NT2/D1 (cell line): ENCODE measurements at regions not wholly inside any gene's neighbourhood (a gene's known extent, or its start where the extent isn't known, plus 50 kb on each side); places are given as distances from the start of the nearest gene placed in this dataset.

Source experiments
- DNase-seq: peaks from one replicate; pipeline ENCODE4 v3.0.0-alpha.2; 2011; ENCODE audit warnings: low read depth, low spot score
- H3K27me3 ChIP-seq: 2 replicates; pipeline ENCODE4 v1.6.0; 2011; ENCODE audit warnings: mild to moderate bottlenecking; ENCODE audit not compliant: insufficient read length, insufficient read depth
- H3K36me3 ChIP-seq: 2 replicates; pipeline ENCODE4 v1.6.1; 2011; ENCODE audit warnings: mild to moderate bottlenecking, low read length, mixed read lengths; ENCODE audit not compliant: insufficient read depth, insufficient read length
- H3K4me1 ChIP-seq: 2 replicates; pipeline ENCODE4 v1.5.1; 2011; ENCODE audit not compliant: insufficient read depth, insufficient read length
- H3K4me3 ChIP-seq: 2 replicates; pipeline ENCODE4 v1.5.1; 2011; ENCODE audit warnings: low read depth; ENCODE audit not compliant: insufficient read length
- H3K9ac ChIP-seq: 2 replicates; pipeline ENCODE4 v1.6.0; 2011; ENCODE audit warnings: low read depth; ENCODE audit not compliant: insufficient read length
- H3K9me3 ChIP-seq: 2 replicates; pipeline ENCODE4 v1.5.1; 2011; ENCODE audit warnings: mild to moderate bottlenecking, low read length; ENCODE audit not compliant: insufficient read depth
- SUZ12 ChIP-seq: IDR thresholded peaks from 2 replicates; pipeline ENCODE4 v1.6.1; 2011; ENCODE audit not compliant: insufficient read length, insufficient read depth; ENCODE audit errors: extremely low read depth
- YY1 ChIP-seq: IDR thresholded peaks from 2 replicates; pipeline ENCODE4 v1.6.1; 2011; ENCODE audit not compliant: insufficient read length, insufficient read depth
- ZNF274 ChIP-seq: IDR thresholded peaks from 2 replicates; pipeline ENCODE4 v1.6.1; 2011; ENCODE audit warnings: mild to moderate bottlenecking, low read depth, low read length

DNA sequence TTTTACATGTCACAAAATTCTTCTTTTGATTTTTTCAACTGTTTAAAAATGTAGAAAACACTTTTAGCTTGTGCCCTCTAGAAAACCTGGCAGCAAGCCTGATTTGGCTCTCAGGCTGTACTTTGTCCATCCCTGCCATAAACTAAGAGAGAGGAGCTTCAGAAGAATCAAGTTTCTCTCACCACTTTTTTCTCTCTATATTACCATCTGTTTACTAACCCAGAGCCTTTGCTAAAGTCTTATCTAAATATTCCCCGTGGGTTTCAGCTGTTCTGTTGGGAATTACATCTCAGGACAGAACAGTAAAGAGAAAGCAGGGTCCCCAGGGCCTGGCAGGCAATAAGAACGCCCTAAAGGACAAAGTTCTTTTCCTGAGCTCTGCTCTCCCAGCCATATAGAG lies 409.1 kb upstream of the CRIM1 start:
- H3K4me1 ChIP-seq: no peaks in the 10 kb centered on the region
- no peak overlapping the region for H3K4me3 ChIP-seq
- no peaks in the 10 kb centered on the region for H3K27me3 ChIP-seq
- no peak overlapping the region for H3K9ac ChIP-seq
- H3K9me3 ChIP-seq: no peaks in the 10 kb centered on the region
- no peaks in the 10 kb centered on the region for H3K36me3 ChIP-seq
- DNase-seq: no peak
- TF ChIP-seq ZNF274 (no peak), YY1 (no peak), SUZ12 (no peak)

DNA sequence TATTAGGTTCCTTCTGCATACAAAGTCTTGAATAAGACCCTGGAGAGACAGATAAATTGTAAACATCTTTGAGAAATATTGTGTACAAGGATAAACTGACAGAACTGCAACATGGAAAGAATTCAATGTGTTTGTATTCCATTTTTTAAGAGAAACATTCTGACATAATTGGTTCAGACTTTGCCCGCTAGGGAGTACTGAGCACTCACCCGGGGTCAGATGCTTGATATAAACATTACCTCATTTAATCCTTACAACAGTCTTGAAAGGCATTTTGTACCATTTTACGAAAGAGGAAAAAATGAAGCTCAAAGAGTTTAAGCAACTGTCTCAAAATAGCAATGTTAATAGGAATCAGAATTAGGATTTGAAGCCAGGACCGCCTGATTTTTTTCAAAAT lies 416.7 kb upstream of the CRIM1 start:
- no peak overlapping the region for H3K9ac ChIP-seq
- H3K4me3 ChIP-seq: no peak overlapping the region
- H3K4me1 ChIP-seq: no peaks in the 10 kb centered on the region
- no peaks in the 10 kb centered on the region for H3K9me3 ChIP-seq
- TF ChIP-seq YY1 (no peak), SUZ12 (no peak), ZNF274 (no peak)
- H3K27me3 ChIP-seq: no peaks in the 10 kb centered on the region
- no peak for DNase-seq
- no peaks in the 10 kb centered on the region for H3K36me3 ChIP-seq

DNA sequence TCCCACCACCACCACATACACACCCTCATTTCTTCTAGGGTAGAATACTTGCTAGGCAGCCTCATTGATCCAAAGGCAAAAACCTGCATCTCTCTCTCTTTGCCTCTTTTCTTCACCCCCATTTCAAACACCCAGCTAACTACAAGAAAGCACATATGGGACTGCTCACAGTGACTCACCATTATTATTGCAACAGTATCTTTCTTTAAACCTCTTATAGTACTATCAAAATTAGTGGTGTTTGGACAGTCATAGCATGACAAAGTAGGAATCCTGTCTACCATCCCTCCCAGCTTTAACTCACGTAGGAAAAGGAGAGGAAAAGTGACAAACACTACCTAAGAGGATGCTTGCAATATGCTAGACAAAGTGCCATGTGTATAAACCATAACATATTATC lies 422.5 kb upstream of the CRIM1 start:
- DNase-seq: no peak
- H3K4me1 ChIP-seq: no peaks in the 10 kb centered on the region
- H3K27me3 ChIP-seq: no peaks in the 10 kb centered on the region
- no peak overlapping the region for H3K4me3 ChIP-seq
- H3K9ac ChIP-seq: no peak overlapping the region
- no peaks in the 10 kb centered on the region for H3K9me3 ChIP-seq
- no peak for TF ChIP-seq YY1
- TF ChIP-seq SUZ12: no peak
- TF ChIP-seq ZNF274: no peak
- H3K36me3 ChIP-seq: no peaks in the 10 kb centered on the region

DNA sequence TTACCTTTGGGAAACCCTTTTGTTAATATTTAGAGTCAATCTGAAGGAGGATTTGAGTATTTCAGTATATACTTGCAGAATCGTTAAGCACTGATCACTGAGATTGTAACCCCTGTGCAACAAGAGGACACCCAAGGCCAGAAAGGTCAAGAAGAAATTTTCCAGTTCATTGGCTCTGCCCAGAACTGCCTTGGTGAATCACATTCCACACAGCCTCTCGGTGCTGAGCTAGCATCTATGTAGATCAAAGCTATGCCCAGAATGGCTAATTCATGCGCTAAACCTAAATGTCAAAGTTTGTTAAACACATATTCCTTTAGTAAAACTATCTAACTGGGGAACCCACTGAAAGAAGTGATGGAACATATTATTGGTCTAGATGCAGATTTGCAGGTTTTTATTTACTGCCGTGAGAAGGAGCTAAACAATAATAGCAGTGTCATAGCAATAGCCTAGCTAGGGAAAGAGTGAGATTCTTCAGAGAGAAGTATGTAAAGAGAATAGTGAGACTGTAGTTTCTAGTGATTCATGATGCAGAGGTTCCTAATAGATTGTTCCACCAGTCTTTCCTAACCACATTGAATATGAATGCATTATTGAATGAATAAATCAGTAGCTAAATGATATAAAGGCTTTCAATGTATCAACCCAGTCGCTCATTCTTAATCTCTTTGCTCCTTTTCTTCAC lies 423.2 kb upstream of the CRIM1 start:
- no peak for TF ChIP-seq YY1
- no peak for TF ChIP-seq ZNF274
- TF ChIP-seq SUZ12: no peak
- Histone ChIP-seq H3K4me3 (no peak overlapping the region), H3K4me1 (no peaks in the 10 kb centered on the region), H3K9me3 (no peaks in the 10 kb centered on the region), H3K27me3 (no peaks in the 10 kb centered on the region), H3K36me3 (no peaks in the 10 kb centered on the region), H3K9ac (no peak overlapping the region)
- DNase-seq: no peak

DNA sequence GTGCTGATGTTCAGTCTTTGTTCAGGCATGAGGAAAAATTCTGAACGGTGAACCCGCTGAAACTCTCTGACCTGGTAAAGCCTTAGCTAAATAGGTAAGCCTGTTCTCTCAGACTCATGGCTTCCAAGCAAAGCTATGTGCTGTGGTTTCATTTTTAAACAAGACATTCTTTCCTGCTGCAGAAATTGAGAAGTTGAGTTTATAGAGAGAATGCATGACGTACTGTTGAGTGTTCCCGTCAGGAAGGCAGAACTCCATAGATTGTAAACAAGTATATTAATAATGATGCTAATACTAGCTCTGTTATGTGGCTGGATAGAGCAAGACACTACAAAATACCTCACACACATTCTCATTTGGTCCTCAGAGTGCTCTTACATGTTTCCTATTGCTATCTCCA lies 424.0 kb upstream of the CRIM1 start:
- H3K4me3 ChIP-seq: no peak overlapping the region

DNA sequence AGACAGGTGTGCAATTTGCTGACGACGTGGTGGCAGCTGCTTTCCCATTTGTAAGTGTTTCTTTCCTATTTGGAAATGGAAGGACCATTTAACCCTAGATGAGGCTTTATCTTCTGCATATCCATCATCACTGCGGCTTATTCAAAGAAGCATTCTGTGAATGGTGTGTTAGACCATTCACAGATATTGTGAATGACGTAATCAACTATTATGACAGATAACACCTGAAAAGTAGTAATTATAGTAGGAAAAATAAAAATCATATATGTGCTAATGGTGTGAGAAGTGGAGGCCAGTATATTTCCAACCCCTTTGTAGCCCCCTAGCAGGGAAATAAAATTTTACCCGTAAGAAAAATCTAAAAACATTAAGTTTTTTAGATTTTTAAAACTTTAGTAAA lies 424.5 kb upstream of the CRIM1 start:
- TF ChIP-seq SUZ12 (no peak), ZNF274 (no peak)
- no peaks in the 10 kb centered on the region for H3K27me3 ChIP-seq
- no peaks in the 10 kb centered on the region for H3K9me3 ChIP-seq
- no peaks in the 10 kb centered on the region for H3K4me1 ChIP-seq
- no peak overlapping the region for H3K4me3 ChIP-seq
- DNase-seq: no peak
- H3K36me3 ChIP-seq: no peaks in the 10 kb centered on the region
- H3K9ac ChIP-seq: no peak overlapping the region

More for the DNA sequence above, 424.0 kb upstream of the CRIM1 start:
- Histone ChIP-seq H3K36me3 (no peaks in the 10 kb centered on the region), H3K9me3 (no peaks in the 10 kb centered on the region), H3K9ac (no peak overlapping the region), H3K4me1 (no peaks in the 10 kb centered on the region), H3K27me3 (no peaks in the 10 kb centered on the region)
- TF ChIP-seq SUZ12 (no peak), ZNF274 (no peak), YY1 (no peak)
- DNase-seq: no peak

DNA sequence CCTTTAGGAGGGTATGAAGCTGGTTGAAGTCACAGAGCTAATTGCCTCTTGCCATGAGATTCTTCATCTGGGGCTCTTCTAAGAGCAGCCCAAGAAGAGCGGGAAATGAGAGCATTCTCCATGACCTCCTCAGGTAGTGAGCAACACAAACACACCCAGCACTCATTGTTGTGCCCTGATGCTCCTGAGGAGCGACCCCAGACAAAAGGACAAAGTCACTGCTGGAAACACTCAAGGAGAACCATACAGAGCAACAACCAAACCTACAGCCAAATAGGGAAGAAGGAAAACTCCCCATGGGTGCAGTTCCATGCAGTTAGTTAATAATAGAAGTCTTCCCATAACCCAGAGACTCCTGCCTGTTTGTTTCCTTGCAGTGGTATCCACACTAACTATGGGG lies 426.0 kb upstream of the CRIM1 start:
- no peak for DNase-seq
- H3K9me3 ChIP-seq: no peaks in the 10 kb centered on the region
- H3K27me3 ChIP-seq: no peaks in the 10 kb centered on the region
- no peak for TF ChIP-seq SUZ12
- no peak for TF ChIP-seq YY1
- TF ChIP-seq ZNF274: no peak
- no peaks in the 10 kb centered on the region for H3K36me3 ChIP-seq
- no peaks in the 10 kb centered on the region for H3K4me1 ChIP-seq
- H3K4me3 ChIP-seq: no peak overlapping the region
- no peak overlapping the region for H3K9ac ChIP-seq

DNA sequence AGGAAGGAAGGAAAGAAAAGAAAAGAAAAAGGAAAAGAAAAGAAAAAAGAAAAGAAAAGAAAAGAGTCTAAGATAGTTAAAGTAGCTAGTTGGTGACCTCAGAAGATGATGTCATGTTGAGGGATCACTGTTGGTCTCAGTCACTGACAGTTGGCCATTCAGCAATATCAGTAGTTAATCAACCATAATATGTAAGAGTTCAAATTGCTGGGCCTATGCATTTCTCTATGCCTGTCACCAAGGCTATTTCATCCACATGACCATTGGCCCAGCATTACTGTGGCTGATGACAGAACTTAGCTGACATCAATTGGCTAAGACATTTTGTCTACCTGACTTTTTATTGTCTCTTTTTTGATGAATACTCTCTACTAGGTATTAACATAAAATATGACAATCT lies 435.5 kb upstream of the CRIM1 start:
- no peaks in the 10 kb centered on the region for H3K27me3 ChIP-seq
- no peaks in the 10 kb centered on the region for H3K36me3 ChIP-seq
- no peak for DNase-seq
- no peaks in the 10 kb centered on the region for H3K4me1 ChIP-seq
- H3K9ac ChIP-seq: no peak overlapping the region
- no peak overlapping the region for H3K4me3 ChIP-seq
- no peaks in the 10 kb centered on the region for H3K9me3 ChIP-seq
- TF ChIP-seq SUZ12: no peak
